ENCODE measurements at regions not wholly inside any gene's neighbourhood (a gene's known extent, or its start where the extent isn't known, plus 50 kb on each side); places are given as distances from the start of the nearest gene placed in this dataset.

DNA sequence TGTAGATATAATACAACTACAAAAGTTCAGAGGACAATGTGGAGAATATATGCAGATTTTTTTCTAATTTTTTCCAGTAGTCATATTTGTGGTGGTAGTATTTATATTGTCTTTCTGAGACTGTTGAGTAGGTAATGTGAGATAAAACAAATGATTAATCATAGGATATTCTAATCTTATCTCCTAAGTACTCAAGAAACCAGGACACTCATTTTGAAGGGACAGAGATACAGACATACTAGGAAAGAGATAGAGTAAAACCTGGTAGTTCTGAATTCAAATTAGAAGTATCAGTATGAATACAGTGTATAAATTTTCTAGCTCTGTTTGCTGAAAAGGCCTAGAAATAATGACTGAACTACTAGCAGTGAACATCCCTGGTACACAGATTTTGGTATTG lies 141.7 kb upstream of the ASIC2 start:
- no peak for DNase-seq (ENCODE audit: low spot score)
- Histone ChIP-seq H3K27ac (ENCODE audit: low read depth in 1 of 2, low read length in 2 of 2) (no peak overlapping the region), H3K4me3 (ENCODE audit: low read depth in 1 of 3, low read length in 3 of 3) (no peak overlapping the region), H3K9ac (ENCODE audit: low read depth in 1 of 2, low read length in 2 of 2) (no peak overlapping the region), H3K9me3 (ENCODE audit: control insufficient read depth in 4 of 4, low read length in 3 of 4) (peaks cover 0 to 2% (median 0%) of the 10 kb centered on the region in 4 donors), H3K36me3 (ENCODE audit: control insufficient read depth in 4 of 4, insufficient read depth in 3 of 4, low read depth in 1 of 4, low read length in 3 of 4) (no peaks in the 10 kb centered on the region), H3K27me3 (ENCODE audit: control insufficient read depth in 4 of 4, insufficient read depth in 4 of 4, low read length in 3 of 4) (peaks cover 0 to 2% (median 0%) of the 10 kb centered on the region in 4 donors), H3K4me1 (ENCODE audit: control insufficient read depth in 4 of 4, insufficient read depth in 4 of 4, low read length in 3 of 4) (no peaks in the 10 kb centered on the region)
- TF ChIP-seq RXRA (IDR thresholded peaks at IDR 0.05) (no peak), SP1 (IDR thresholded peaks at IDR 0.05) (no peak), HNF4A (conservative IDR thresholded peaks at IDR 0.05) (no peak), ZBTB33 (IDR thresholded peaks at IDR 0.05) (no peak), EGR1 (IDR thresholded peaks at IDR 0.05; ENCODE audit: low read depth in 2 of 2) (no peak), GABPA (IDR thresholded peaks at IDR 0.05 in 1 of 2, conservative IDR thresholded peaks at IDR 0.05 in 1 of 2) (no peak), JUND (IDR thresholded peaks at IDR 0.05) (no peak), YY1 (IDR thresholded peaks at IDR 0.05) (no peak), RAD21 (IDR thresholded peaks at IDR 0.05) (no peak), NR2F2 (IDR thresholded peaks at IDR 0.05) (no peak), HNF4G (IDR thresholded peaks at IDR 0.05) (no peak), FOXA1 (IDR thresholded peaks at IDR 0.05) (no peak), FOXA2 (IDR thresholded peaks at IDR 0.05) (no peak), ATF3 (IDR thresholded peaks at IDR 0.05) (no peak)
- TF ChIP-seq, protein P1, sequence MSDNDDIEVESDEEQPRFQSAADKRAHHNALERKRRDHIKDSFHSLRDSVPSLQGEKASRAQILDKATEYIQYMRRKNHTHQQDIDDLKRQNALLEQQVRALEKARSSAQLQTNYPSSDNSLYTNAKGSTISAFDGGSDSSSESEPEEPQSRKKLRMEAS (IDR thresholded peaks at IDR 0.05), result no peak
- TF ChIP-seq, protein P2, sequence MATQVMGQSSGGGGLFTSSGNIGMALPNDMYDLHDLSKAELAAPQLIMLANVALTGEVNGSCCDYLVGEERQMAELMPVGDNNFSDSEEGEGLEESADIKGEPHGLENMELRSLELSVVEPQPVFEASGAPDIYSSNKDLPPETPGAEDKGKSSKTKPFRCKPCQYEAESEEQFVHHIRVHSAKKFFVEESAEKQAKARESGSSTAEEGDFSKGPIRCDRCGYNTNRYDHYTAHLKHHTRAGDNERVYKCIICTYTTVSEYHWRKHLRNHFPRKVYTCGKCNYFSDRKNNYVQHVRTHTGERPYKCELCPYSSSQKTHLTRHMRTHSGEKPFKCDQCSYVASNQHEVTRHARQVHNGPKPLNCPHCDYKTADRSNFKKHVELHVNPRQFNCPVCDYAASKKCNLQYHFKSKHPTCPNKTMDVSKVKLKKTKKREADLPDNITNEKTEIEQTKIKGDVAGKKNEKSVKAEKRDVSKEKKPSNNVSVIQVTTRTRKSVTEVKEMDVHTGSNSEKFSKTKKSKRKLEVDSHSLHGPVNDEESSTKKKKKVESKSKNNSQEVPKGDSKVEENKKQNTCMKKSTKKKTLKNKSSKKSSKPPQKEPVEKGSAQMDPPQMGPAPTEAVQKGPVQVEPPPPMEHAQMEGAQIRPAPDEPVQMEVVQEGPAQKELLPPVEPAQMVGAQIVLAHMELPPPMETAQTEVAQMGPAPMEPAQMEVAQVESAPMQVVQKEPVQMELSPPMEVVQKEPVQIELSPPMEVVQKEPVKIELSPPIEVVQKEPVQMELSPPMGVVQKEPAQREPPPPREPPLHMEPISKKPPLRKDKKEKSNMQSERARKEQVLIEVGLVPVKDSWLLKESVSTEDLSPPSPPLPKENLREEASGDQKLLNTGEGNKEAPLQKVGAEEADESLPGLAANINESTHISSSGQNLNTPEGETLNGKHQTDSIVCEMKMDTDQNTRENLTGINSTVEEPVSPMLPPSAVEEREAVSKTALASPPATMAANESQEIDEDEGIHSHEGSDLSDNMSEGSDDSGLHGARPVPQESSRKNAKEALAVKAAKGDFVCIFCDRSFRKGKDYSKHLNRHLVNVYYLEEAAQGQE (IDR thresholded peaks at IDR 0.05), result no peak

DNA sequence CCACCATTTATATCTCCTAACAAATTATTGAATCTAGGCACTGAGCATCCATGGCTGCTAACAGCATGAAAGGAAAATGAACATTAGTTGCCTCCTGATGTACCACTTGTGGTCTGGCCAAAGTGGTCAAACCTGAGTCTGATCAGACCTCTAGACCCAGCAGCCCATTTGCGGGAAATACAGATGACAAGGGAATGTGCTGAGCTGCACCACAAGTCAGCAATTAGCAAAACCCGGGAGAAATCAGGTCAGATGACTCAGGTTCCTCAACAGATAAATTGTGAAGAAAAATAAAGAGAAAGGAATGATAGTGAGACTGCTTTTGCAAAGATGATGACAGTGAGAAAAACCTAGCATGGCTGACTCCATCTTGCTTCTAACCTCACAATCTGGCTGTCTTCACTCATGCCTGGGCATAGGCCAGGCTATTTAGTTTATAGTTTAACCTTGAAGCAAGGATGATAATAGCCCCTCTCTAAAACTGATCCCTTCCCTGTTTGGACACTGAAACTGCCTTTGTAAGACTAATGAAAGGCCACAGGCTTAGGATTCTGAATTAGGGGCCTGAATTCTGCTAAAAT lies 142.7 kb upstream of the ASIC2 start:
- Histone ChIP-seq H3K9ac (ENCODE audit: low read depth in 1 of 2, low read length in 2 of 2) (no peak overlapping the region), H3K4me1 (ENCODE audit: control insufficient read depth in 4 of 4, insufficient read depth in 4 of 4, low read length in 3 of 4) (no peaks in the 10 kb centered on the region), H3K27ac (ENCODE audit: low read depth in 1 of 2, low read length in 2 of 2) (no peak overlapping the region), H3K9me3 (ENCODE audit: control insufficient read depth in 4 of 4, low read length in 3 of 4) (peaks cover 0 to 2% (median 0%) of the 10 kb centered on the region in 4 donors), H3K27me3 (ENCODE audit: control insufficient read depth in 4 of 4, insufficient read depth in 4 of 4, low read length in 3 of 4) (no peaks in the 10 kb centered on the region), H3K4me3 (ENCODE audit: low read depth in 1 of 3, low read length in 3 of 3) (no peak overlapping the region), H3K36me3 (ENCODE audit: control insufficient read depth in 4 of 4, insufficient read depth in 3 of 4, low read depth in 1 of 4, low read length in 3 of 4) (no peaks in the 10 kb centered on the region)
- DNase-seq (ENCODE audit: low spot score), result no peak
- no peak for TF ChIP-seq JUND (IDR thresholded peaks at IDR 0.05)
- TF ChIP-seq, protein P3, sequence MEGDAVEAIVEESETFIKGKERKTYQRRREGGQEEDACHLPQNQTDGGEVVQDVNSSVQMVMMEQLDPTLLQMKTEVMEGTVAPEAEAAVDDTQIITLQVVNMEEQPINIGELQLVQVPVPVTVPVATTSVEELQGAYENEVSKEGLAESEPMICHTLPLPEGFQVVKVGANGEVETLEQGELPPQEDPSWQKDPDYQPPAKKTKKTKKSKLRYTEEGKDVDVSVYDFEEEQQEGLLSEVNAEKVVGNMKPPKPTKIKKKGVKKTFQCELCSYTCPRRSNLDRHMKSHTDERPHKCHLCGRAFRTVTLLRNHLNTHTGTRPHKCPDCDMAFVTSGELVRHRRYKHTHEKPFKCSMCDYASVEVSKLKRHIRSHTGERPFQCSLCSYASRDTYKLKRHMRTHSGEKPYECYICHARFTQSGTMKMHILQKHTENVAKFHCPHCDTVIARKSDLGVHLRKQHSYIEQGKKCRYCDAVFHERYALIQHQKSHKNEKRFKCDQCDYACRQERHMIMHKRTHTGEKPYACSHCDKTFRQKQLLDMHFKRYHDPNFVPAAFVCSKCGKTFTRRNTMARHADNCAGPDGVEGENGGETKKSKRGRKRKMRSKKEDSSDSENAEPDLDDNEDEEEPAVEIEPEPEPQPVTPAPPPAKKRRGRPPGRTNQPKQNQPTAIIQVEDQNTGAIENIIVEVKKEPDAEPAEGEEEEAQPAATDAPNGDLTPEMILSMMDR (IDR thresholded peaks at IDR 0.05; ENCODE audit: low read depth, low read length, missing input control), result no peak
- TF ChIP-seq FOXA1 (IDR thresholded peaks at IDR 0.05), result no peak
- TF ChIP-seq HNF4G (IDR thresholded peaks at IDR 0.05), result no peak
- TF ChIP-seq, protein P2 (IDR thresholded peaks at IDR 0.05), result no peak
- no peak for TF ChIP-seq HNF4A (conservative IDR thresholded peaks at IDR 0.05)
- no peak for TF ChIP-seq FOXA2 (IDR thresholded peaks at IDR 0.05)
- TF ChIP-seq RAD21 (IDR thresholded peaks at IDR 0.05), result no peak
- TF ChIP-seq TAF1 (conservative IDR thresholded peaks at IDR 0.05), result no peak
- 75% methylated on average over 2 of the region's 2 CpGs for WGBS

Measured in liver (tissue), 8 donors.